Activated CD8-positive, alpha-beta memory T cell treated with anti-CD3 and anti-CD28 coated beads for 36 hours (primary cell): ENCODE measurements at regions not wholly inside any gene's neighbourhood (a gene's known extent, or its start where the extent isn't known, plus 50 kb on each side); places are given as distances from the start of the nearest gene placed in this dataset.

Experiments used
- CTCF ChIA-PET: fragments of 350-600 bp; sonication (Branson Sonifier 250); formaldehyde crosslinking; loops from one replicate; lab custom pipeline; 2021; ENCODE audit warnings: antibody characterized with exemption; lab: Charles Lee
- POLR2A ChIA-PET: fragments of 350-600 bp; sonication (Branson Sonifier 250); formaldehyde crosslinking; loops from one replicate; lab custom pipeline; 2021; ENCODE audit warnings: antibody characterized with exemption; lab: Charles Lee

- ChIA-PET CTCF (no interaction called here), POLR2A (no interaction called here)
These were observed 307.0 kb downstream of the ARPP21 start for GRCh38 chr3:35946121-35946853.

- ChIA-PET POLR2A (no interaction called here), CTCF (no interaction called here)
These were observed 307.7 kb downstream of the ARPP21 start for GRCh38 chr3:35946854-35947515.

- POLR2A ChIA-PET: no interaction called here
- CTCF ChIA-PET: no interaction called here
These were observed 310.7 kb downstream of the ARPP21 start for GRCh38 chr3:35950021-35950420.

GRCh38 chr3:35954413-35954812, 315.1 kb downstream of the ARPP21 start:
- CTCF ChIA-PET: no interaction called here

GRCh38 chr3:35965908-35966307, 326.6 kb downstream of the ARPP21 start:
- POLR2A ChIA-PET: no interaction called here
- CTCF ChIA-PET: interaction anchor here (0.6 kb wide), 1 partner anchor 735 kb away, joined by 3 read pairs; no protein-coding TSS in a partner anchor

More at GRCh38 chr3:35954413-35954812, 315.1 kb downstream of the ARPP21 start:
- POLR2A ChIA-PET: no interaction called here

GRCh38 chr3:35966629-35967464, 327.5 kb downstream of the ARPP21 start:
- ChIA-PET CTCF (no interaction called here), POLR2A (no interaction called here)

- ChIA-PET POLR2A (no interaction called here), CTCF (no interaction called here)
These were observed 328.8 kb downstream of the ARPP21 start for GRCh38 chr3:35968043-35968622.

GRCh38 chr3:35969406-35969805, 330.1 kb downstream of the ARPP21 start:
- POLR2A ChIA-PET: no interaction called here
- CTCF ChIA-PET: no interaction called here

- ChIA-PET CTCF (no interaction called here), POLR2A (no interaction called here)
These were observed 331.5 kb downstream of the ARPP21 start for GRCh38 chr3:35970793-35971192.

- CTCF ChIA-PET: no interaction called here
- POLR2A ChIA-PET: no interaction called here
These were observed 332.4 kb downstream of the ARPP21 start for GRCh38 chr3:35971686-35972085.

- ChIA-PET CTCF (no interaction called here), POLR2A (no interaction called here)
These were observed 335.5 kb downstream of the ARPP21 start for GRCh38 chr3:35974872-35975271.

GRCh38 chr3:35986161-35986560, 346.8 kb downstream of the ARPP21 start:
- ChIA-PET CTCF (no interaction called here), POLR2A (no interaction called here)

GRCh38 chr3:35987386-35987785, 348.1 kb downstream of the ARPP21 start:
- ChIA-PET POLR2A (no interaction called here), CTCF (no interaction called here)

GRCh38 chr3:35992041-35992440, 352.7 kb downstream of the ARPP21 start:
- ChIA-PET POLR2A (no interaction called here), CTCF (no interaction called here)

GRCh38 chr3:36011791-36012190, 368.5 kb upstream of the STAC start:
- ChIA-PET POLR2A (no interaction called here), CTCF (no interaction called here)

- CTCF ChIA-PET: no interaction called here
These were observed 366.9 kb upstream of the STAC start for GRCh38 chr3:36013425-36013824.

GRCh38 chr3:36025232-36025631, 355.1 kb upstream of the STAC start:
- ChIA-PET POLR2A (no interaction called here), CTCF (no interaction called here)

More at GRCh38 chr3:36013425-36013824, 366.9 kb upstream of the STAC start:
- POLR2A ChIA-PET: no interaction called here

- POLR2A ChIA-PET: no interaction called here
- CTCF ChIA-PET: interaction anchor here (1.0 kb wide), 1 partner anchor 29 kb away, joined by 3 read pairs; no protein-coding TSS in a partner anchor
These were observed 347.9 kb upstream of the STAC start for GRCh38 chr3:36032180-36033047.
